ENCODE measurements at regions not wholly inside any gene's neighbourhood (a gene's known extent, or its start where the extent isn't known, plus 50 kb on each side); places are given as distances from the start of the nearest gene placed in this dataset.
"Not testable (repeated sequence)": the region's sequence is repeated elsewhere in the genome, so short reads cannot be mapped to it uniquely, and the experiment has no call there.

DNA sequence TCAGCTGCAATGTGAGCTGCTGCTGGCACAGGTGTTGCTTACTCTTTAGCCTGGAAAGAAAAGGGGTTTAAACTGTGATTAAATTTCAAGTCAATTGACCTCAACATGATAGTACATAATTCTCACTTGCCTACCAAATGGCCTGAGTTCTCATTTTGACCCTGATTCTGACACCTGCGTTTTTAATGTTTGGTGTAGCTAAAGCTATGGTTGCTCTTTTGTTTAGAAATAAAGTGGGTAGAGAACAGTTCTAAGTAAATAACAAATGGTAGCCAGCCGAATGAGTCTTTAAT lies 100.8 kb upstream of the SOX2 start:
- TF ChIP-seq, protein P1, sequence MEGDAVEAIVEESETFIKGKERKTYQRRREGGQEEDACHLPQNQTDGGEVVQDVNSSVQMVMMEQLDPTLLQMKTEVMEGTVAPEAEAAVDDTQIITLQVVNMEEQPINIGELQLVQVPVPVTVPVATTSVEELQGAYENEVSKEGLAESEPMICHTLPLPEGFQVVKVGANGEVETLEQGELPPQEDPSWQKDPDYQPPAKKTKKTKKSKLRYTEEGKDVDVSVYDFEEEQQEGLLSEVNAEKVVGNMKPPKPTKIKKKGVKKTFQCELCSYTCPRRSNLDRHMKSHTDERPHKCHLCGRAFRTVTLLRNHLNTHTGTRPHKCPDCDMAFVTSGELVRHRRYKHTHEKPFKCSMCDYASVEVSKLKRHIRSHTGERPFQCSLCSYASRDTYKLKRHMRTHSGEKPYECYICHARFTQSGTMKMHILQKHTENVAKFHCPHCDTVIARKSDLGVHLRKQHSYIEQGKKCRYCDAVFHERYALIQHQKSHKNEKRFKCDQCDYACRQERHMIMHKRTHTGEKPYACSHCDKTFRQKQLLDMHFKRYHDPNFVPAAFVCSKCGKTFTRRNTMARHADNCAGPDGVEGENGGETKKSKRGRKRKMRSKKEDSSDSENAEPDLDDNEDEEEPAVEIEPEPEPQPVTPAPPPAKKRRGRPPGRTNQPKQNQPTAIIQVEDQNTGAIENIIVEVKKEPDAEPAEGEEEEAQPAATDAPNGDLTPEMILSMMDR (IDR thresholded peaks at IDR 0.05; ENCODE audit: unreplicated experiment), result no peak
- Mint-ChIP-seq H3K4me3 (ENCODE audit: low read depth) (no peak overlapping the region), H3K36me3 (ENCODE audit: insufficient read depth) (no peaks in the 10 kb centered on the region), H3K27ac (peak overlapping the region; percentile 62), H3K27me3 (no peaks in the 10 kb centered on the region), H3K4me1 (ENCODE audit: low read depth) (peaks cover 12% of the 10 kb centered on the region), H3K9me3 (ENCODE audit: low read depth) (no peaks in the 10 kb centered on the region)
- no peak for DNase-seq (ENCODE audit: low spot score, unreplicated experiment)

GRCh38 chr3:181610083-181610972 lies 101.4 kb upstream of the SOX2 start:
- DNase-seq (ENCODE audit: low spot score, unreplicated experiment), result no peak
- no peaks in the 10 kb centered on the region for H3K36me3 Mint-ChIP-seq (ENCODE audit: insufficient read depth)
- H3K27me3 Mint-ChIP-seq, result no peaks in the 10 kb centered on the region
- TF ChIP-seq, protein P1 (IDR thresholded peaks at IDR 0.05; ENCODE audit: unreplicated experiment), result no peak
- peak overlapping the region; percentile 62 for H3K27ac Mint-ChIP-seq
- H3K9me3 Mint-ChIP-seq (ENCODE audit: low read depth), result no peaks in the 10 kb centered on the region
- H3K4me1 Mint-ChIP-seq (ENCODE audit: low read depth), result peaks cover 12% of the 10 kb centered on the region
- no peak overlapping the region for H3K4me3 Mint-ChIP-seq (ENCODE audit: low read depth)

DNA sequence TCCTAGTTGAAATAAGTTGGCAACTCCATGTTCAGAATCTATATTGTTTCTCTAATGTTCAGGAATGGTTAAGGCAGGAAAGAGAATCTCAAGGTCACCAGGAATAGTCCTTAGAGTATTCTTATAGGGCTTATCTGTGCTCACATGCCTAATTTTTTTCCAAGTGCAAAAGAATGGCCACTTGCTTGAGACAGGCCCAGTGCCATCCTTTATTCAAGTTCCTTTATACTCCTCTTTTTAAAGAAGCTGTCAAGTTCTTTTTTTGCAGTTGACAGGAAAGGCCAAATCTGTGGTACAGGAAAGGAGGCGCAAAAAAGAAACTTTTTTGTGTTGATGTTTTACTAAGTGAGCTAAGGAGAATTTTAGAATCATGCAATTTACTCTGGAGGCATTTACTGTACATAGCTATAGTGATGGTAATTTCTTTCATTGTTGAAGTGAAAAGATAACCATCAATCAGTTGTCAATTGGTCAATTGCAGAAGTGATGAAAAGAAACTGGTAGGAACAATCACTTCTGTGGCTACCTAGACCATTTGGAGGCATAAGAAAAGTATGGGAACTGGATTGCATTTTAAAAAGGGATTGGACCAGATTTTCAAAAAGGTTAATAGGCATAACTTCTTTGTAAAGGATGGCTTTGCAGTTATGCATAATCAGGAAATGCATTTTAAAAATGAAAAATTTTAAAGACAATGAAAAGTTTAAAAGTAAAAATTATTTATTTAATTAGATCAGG lies 102.5 kb upstream of the SOX2 start:
- H3K4me1 Mint-ChIP-seq (ENCODE audit: low read depth), result peaks cover 9% of the 10 kb centered on the region
- no peaks in the 10 kb centered on the region for H3K9me3 Mint-ChIP-seq (ENCODE audit: low read depth)
- no peak overlapping the region for H3K4me3 Mint-ChIP-seq (ENCODE audit: low read depth)
- no peak for DNase-seq (ENCODE audit: low spot score, unreplicated experiment)
- no peaks in the 10 kb centered on the region for H3K36me3 Mint-ChIP-seq (ENCODE audit: insufficient read depth)
- TF ChIP-seq, protein P1 (IDR thresholded peaks at IDR 0.05; ENCODE audit: unreplicated experiment), result no peak
- no peaks in the 10 kb centered on the region for H3K27me3 Mint-ChIP-seq
- H3K27ac Mint-ChIP-seq, result no peak overlapping the region

DNA sequence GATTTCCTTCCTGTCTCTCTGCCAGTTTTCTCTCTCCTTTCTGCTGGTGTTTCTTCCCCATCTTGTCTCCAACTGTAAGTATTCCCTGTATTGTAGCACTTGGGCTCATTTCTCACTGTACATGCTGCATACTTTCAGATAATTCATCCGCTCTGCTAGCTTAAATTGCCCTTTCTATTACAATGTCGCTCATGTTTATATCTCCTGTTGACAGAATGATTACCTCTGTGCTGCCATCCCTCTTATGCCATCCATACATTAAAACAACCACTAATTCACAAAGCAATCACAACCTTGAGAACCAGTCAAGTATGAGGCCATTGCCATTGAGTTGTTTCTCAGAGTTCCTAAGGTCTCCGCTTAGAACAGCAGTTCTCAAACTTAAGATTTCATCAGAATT lies 107.5 kb upstream of the SOX2 start:
- H3K4me1 Mint-ChIP-seq (ENCODE audit: low read depth), result peaks cover under 1% of the 10 kb centered on the region
- H3K4me3 Mint-ChIP-seq (ENCODE audit: low read depth), result no peak overlapping the region
- no peak for DNase-seq (ENCODE audit: low spot score, unreplicated experiment)
- no peak overlapping the region for H3K27ac Mint-ChIP-seq
- TF ChIP-seq, protein P1 (IDR thresholded peaks at IDR 0.05; ENCODE audit: unreplicated experiment), result no peak
- no peaks in the 10 kb centered on the region for H3K9me3 Mint-ChIP-seq (ENCODE audit: low read depth)
- H3K36me3 Mint-ChIP-seq (ENCODE audit: insufficient read depth), result no peaks in the 10 kb centered on the region
- H3K27me3 Mint-ChIP-seq, result no peaks in the 10 kb centered on the region

- Mint-ChIP-seq H3K4me3 (ENCODE audit: low read depth) (no peak overlapping the region), H3K27ac (no peak overlapping the region), H3K36me3 (ENCODE audit: insufficient read depth) (no peaks in the 10 kb centered on the region), H3K4me1 (ENCODE audit: low read depth) (no peaks in the 10 kb centered on the region), H3K9me3 (ENCODE audit: low read depth) (peaks cover 14% of the 10 kb centered on the region), H3K27me3 (no peaks in the 10 kb centered on the region)
- TF ChIP-seq, protein P1 (IDR thresholded peaks at IDR 0.05; ENCODE audit: unreplicated experiment), result no peak
- DNase-seq (ENCODE audit: low spot score, unreplicated experiment), result no peak
Observed at GRCh38 chr3:181596126-181596525, 115.6 kb upstream of the SOX2 start.

GRCh38 chr3:181590939-181591338 lies 120.8 kb upstream of the SOX2 start:
- H3K4me3 Mint-ChIP-seq (ENCODE audit: low read depth); H3K27ac Mint-ChIP-seq; H3K27me3 Mint-ChIP-seq; DNase-seq (ENCODE audit: low spot score, unreplicated experiment); H3K4me1 Mint-ChIP-seq (ENCODE audit: low read depth); H3K36me3 Mint-ChIP-seq (ENCODE audit: insufficient read depth): not testable (repeated sequence)
- peaks cover 31% of the 10 kb centered on the region for H3K9me3 Mint-ChIP-seq (ENCODE audit: low read depth)
